Endothelial cell (in vitro differentiated cells): ENCODE measurements at regions not wholly inside any gene's neighbourhood (a gene's known extent, or its start where the extent isn't known, plus 50 kb on each side); places are given as distances from the start of the nearest gene placed in this dataset.

ENCODE experiments used
- DNase-seq: peaks from one replicate; pipeline ENCODE4 v3.0.0; 2021; ENCODE audit warnings: low spot score
- H3K27ac Mint-ChIP-seq: one replicate; pipeline ENCODE4 v1.8.0; 2021; ENCODE audit warnings: mixed read lengths, inconsistent platforms; ENCODE audit not compliant: unreplicated experiment
- H3K27me3 Mint-ChIP-seq: one replicate; pipeline ENCODE4 v1.8.0; 2021; ENCODE audit warnings: mild to moderate bottlenecking, moderate library complexity, mixed read lengths, inconsistent platforms; ENCODE audit not compliant: unreplicated experiment
- H3K36me3 Mint-ChIP-seq: one replicate; pipeline ENCODE4 v1.8.0; 2021; ENCODE audit warnings: mild to moderate bottlenecking, low read depth, mixed read lengths, inconsistent platforms; ENCODE audit not compliant: unreplicated experiment
- H3K4me1 Mint-ChIP-seq: one replicate; pipeline ENCODE4 v1.8.0; 2021; ENCODE audit warnings: mild to moderate bottlenecking, mixed read lengths, inconsistent platforms; ENCODE audit not compliant: unreplicated experiment
- H3K4me3 Mint-ChIP-seq: one replicate; pipeline ENCODE4 v1.8.0; 2021; ENCODE audit warnings: mild to moderate bottlenecking, mixed read lengths, inconsistent platforms; ENCODE audit not compliant: unreplicated experiment
- H3K9me3 Mint-ChIP-seq: one replicate; pipeline ENCODE4 v1.8.0; 2021; ENCODE audit warnings: mixed read lengths, inconsistent platforms; ENCODE audit not compliant: unreplicated experiment
- CTCF ChIP-seq: fragments of 200-600 bp; sonication (generic); IDR thresholded peaks from one replicate; pipeline ENCODE4 v1.5.0; 2021; ENCODE audit warnings: antibody characterized with exemption; ENCODE audit not compliant: unreplicated experiment

- DNase-seq = no peak
- H3K27me3 Mint-ChIP-seq = no peaks in the 10 kb centered on the region
Observed at GRCh38 chr22:48687606-48688005, 1140.1 kb downstream of the BRD1 start.

GRCh38 chr22:48686694-48687302, 1140.9 kb downstream of the BRD1 start:
- no peak for DNase-seq
- Mint-ChIP-seq H3K4me3 (no peak overlapping the region), H3K4me1 (no peaks in the 10 kb centered on the region), H3K36me3 (no peaks in the 10 kb centered on the region), H3K9me3 (no peaks in the 10 kb centered on the region), H3K27me3 (no peaks in the 10 kb centered on the region), H3K27ac (no peak overlapping the region)
- no peak for TF ChIP-seq CTCF

More at GRCh38 chr22:48687606-48688005, 1140.1 kb downstream of the BRD1 start:
- TF ChIP-seq CTCF = no peak
- no peak overlapping the region for H3K27ac Mint-ChIP-seq
- H3K36me3 Mint-ChIP-seq = no peaks in the 10 kb centered on the region
- H3K4me3 Mint-ChIP-seq = no peak overlapping the region
- H3K9me3 Mint-ChIP-seq = no peaks in the 10 kb centered on the region
- H3K4me1 Mint-ChIP-seq = no peaks in the 10 kb centered on the region

- Mint-ChIP-seq H3K36me3 (no peaks in the 10 kb centered on the region), H3K4me3 (no peak overlapping the region), H3K9me3 (no peaks in the 10 kb centered on the region), H3K4me1 (no peaks in the 10 kb centered on the region), H3K27me3 (no peaks in the 10 kb centered on the region), H3K27ac (no peak overlapping the region)
- TF ChIP-seq CTCF = no peak
- DNase-seq = no peak
Observed at GRCh38 chr22:48685767-48686166, 1141.9 kb downstream of the BRD1 start.

- DNase-seq = no peak
- no peaks in the 10 kb centered on the region for H3K27me3 Mint-ChIP-seq
- H3K36me3 Mint-ChIP-seq = no peaks in the 10 kb centered on the region
- no peaks in the 10 kb centered on the region for H3K4me1 Mint-ChIP-seq
- no peaks in the 10 kb centered on the region for H3K9me3 Mint-ChIP-seq
- H3K27ac Mint-ChIP-seq = no peak overlapping the region
- TF ChIP-seq CTCF = no peak
- H3K4me3 Mint-ChIP-seq = no peak overlapping the region
Observed at GRCh38 chr22:48683640-48684039, 1144.0 kb downstream of the BRD1 start.

- Mint-ChIP-seq H3K27ac (no peak overlapping the region), H3K27me3 (no peaks in the 10 kb centered on the region), H3K4me1 (no peaks in the 10 kb centered on the region), H3K4me3 (no peak overlapping the region), H3K36me3 (no peaks in the 10 kb centered on the region), H3K9me3 (no peaks in the 10 kb centered on the region)
- no peak for TF ChIP-seq CTCF
- DNase-seq = no peak
Observed at GRCh38 chr22:48682504-48682903, 1145.2 kb downstream of the BRD1 start.
